ENCODE measurements at regions not wholly inside any gene's neighbourhood (a gene's known extent, or its start where the extent isn't known, plus 50 kb on each side); places are given as distances from the start of the nearest gene placed in this dataset.

DNA sequence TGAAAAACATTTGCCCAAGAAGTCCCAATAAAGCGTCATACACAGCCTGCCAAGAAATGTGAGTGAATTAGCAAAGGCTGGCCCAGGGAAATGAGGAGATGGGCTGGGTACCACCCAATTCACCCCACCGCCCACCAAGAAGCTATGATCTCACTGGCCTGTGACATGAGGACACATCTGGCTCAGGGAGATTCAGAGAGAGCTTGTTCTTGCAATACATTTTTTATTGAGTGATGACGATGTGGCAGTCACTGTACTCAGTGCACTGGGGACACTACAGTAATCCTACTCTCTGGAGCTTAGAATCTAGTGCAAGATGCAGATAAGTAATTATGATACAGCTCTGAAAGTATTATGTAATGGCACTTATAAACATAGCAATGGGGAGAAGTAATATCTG is 64.6 kb upstream of the IGFBP2 start:
- TF ChIP-seq, protein P1, sequence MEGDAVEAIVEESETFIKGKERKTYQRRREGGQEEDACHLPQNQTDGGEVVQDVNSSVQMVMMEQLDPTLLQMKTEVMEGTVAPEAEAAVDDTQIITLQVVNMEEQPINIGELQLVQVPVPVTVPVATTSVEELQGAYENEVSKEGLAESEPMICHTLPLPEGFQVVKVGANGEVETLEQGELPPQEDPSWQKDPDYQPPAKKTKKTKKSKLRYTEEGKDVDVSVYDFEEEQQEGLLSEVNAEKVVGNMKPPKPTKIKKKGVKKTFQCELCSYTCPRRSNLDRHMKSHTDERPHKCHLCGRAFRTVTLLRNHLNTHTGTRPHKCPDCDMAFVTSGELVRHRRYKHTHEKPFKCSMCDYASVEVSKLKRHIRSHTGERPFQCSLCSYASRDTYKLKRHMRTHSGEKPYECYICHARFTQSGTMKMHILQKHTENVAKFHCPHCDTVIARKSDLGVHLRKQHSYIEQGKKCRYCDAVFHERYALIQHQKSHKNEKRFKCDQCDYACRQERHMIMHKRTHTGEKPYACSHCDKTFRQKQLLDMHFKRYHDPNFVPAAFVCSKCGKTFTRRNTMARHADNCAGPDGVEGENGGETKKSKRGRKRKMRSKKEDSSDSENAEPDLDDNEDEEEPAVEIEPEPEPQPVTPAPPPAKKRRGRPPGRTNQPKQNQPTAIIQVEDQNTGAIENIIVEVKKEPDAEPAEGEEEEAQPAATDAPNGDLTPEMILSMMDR (IDR thresholded peaks at IDR 0.05; ENCODE audit: low read depth, low read length, poor library complexity, severe bottlenecking) = no peak
- no peak for TF ChIP-seq EZH2phosphoT487 (IDR thresholded peaks at IDR 0.05; ENCODE audit: borderline replicate concordance, low read length)
